ENCODE measurements at regions not wholly inside any gene's neighbourhood (a gene's known extent, or its start where the extent isn't known, plus 50 kb on each side); places are given as distances from the start of the nearest gene placed in this dataset.
A peak's percentile ranks its signal among the peaks of the same experiment; 100 is the strongest.

DNA sequence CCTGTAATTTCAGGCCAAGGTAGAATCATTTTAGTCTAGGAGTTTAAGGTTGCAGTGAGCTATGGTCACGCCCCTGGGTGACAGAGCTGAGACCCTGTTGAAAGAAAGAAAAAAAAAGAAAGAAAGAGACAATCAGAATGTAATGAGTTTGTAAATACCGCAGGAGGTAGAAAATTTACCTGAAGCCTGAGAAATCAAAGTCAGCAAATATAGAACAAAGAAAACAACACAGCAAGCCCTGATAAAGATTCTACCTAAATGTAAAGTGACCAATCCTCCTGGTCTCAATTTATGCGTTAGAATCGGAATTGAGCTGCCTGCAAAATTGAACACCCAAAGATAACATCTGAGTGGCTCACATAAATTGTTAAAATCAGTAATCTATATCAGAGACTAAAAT lies 146.5 kb upstream of the ZNF184 start:
- H3K9me3 ChIP-seq (ENCODE audit: low read length) = no peaks in the 10 kb centered on the region
- no peaks in the 10 kb centered on the region for H3K9me2 ChIP-seq (replicated peaks; ENCODE audit: low read length)
- ChIA-PET POLR2A (ENCODE audit: unreplicated experiment) (no interaction called here), CTCF (no interaction called here)
- ATAC-seq (no peak), DNase-seq (no peak)
- no peak overlapping the region for H3K9ac ChIP-seq (ENCODE audit: low read length)
- no peak overlapping the region for H3K4me3 ChIP-seq (ENCODE audit: low read length)
- no peak overlapping the region for H3K4me2 ChIP-seq (ENCODE audit: low read length)
- intact Hi-C loops (cut with micrococcal nuclease) = loop anchor here (5.0 kb wide), 2 partner anchors 53 to 133 kb away; no protein-coding TSS in a partner anchor
- no peaks in the 10 kb centered on the region for H4K20me1 ChIP-seq (ENCODE audit: low read length)
- TF ChIP-seq EZH2phosphoT487 (IDR thresholded peaks at IDR 0.05; ENCODE audit: borderline replicate concordance, low read length) (no peak), EZH2 (IDR thresholded peaks at IDR 0.05; ENCODE audit: low read length, unreplicated experiment) (no peak)
- TF ChIP-seq, protein P1, sequence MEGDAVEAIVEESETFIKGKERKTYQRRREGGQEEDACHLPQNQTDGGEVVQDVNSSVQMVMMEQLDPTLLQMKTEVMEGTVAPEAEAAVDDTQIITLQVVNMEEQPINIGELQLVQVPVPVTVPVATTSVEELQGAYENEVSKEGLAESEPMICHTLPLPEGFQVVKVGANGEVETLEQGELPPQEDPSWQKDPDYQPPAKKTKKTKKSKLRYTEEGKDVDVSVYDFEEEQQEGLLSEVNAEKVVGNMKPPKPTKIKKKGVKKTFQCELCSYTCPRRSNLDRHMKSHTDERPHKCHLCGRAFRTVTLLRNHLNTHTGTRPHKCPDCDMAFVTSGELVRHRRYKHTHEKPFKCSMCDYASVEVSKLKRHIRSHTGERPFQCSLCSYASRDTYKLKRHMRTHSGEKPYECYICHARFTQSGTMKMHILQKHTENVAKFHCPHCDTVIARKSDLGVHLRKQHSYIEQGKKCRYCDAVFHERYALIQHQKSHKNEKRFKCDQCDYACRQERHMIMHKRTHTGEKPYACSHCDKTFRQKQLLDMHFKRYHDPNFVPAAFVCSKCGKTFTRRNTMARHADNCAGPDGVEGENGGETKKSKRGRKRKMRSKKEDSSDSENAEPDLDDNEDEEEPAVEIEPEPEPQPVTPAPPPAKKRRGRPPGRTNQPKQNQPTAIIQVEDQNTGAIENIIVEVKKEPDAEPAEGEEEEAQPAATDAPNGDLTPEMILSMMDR (conservative IDR thresholded peaks at IDR 0.05; ENCODE audit: low read depth, low read length) = no peak
- no TSS peak for BruUV-seq (replicated peaks)
- no peaks in the 10 kb centered on the region for H3F3A ChIP-seq (ENCODE audit: low read length, unreplicated experiment)
- H3K27me3 ChIP-seq (ENCODE audit: low read length) = no peaks in the 10 kb centered on the region
- peaks cover 8% of the 10 kb centered on the region; the same call in 1 of the 2 replicates for H3K4me1 ChIP-seq (ENCODE audit: insufficient read depth, low read length)
- no peak overlapping the region for H3K27ac ChIP-seq (ENCODE audit: low read length)
- no peaks in the 10 kb centered on the region for H3K36me3 ChIP-seq (ENCODE audit: low read depth, low read length)
- H2AFZ ChIP-seq (ENCODE audit: low read length) = no peak overlapping the region
- H3K79me2 ChIP-seq (ENCODE audit: low read length) = no peaks in the 10 kb centered on the region

DNA sequence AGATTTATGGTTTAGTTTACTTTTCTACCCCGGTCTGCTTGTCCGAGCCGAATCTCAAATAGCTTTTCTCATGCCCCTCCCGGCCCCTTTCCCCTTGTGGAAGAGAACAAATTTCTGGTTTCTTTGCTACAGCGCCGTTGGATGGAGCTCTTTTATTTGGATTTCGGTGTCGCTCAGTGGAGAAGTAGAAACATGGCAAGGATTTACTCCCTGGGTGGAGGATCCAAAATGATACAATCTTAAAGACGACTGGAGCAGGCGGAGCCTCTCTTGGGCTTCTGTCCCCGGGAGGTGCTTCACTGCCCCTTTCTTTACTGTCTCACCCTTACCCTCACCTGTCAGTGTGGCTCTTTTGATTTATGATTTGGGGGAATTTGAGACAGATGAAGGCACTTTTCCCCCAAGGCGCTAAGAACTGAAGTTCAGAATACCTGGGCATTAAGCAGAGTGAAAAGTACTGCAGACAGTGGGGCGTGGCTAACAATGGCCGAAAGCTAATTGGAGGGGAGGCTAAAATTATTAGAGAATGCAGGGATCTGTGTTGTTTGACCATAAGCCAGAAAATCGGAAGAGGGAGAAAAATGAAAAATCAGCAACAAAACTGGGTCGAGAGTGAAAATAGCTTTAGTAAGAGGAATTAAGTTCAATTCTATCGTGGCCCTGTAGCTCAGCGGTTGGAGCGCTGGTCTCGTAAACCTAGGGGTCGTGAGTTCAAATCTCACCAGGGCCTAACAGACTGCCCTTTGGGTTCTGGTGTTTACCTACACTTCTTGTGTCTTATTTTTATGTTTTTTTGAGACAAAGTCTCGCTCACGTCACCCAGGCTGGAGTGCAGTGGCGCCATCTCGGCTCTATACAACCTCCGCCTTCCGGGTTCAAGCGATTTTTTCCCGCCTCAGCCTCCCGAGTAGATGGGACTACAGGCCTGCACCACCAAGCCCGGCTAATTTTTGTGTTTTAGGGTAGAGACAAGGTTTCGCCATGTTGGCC lies 145.1 kb upstream of the ZNF184 start:
- Histone ChIP-seq H3K4me2 (ENCODE audit: low read length) (peak overlapping the region; percentile 92), H3K36me3 (ENCODE audit: low read depth, low read length) (no peaks in the 10 kb centered on the region), H3F3A (ENCODE audit: low read length, unreplicated experiment) (no peaks in the 10 kb centered on the region), H3K4me3 (ENCODE audit: low read length) (peak overlapping the region; percentile 84), H3K9ac (ENCODE audit: low read length) (peak overlapping the region; percentile 34; the same call in 1 of the 2 replicates), H3K9me3 (ENCODE audit: low read length) (no peaks in the 10 kb centered on the region), H3K27me3 (ENCODE audit: low read length) (no peaks in the 10 kb centered on the region), H3K27ac (ENCODE audit: low read length) (no peak overlapping the region), H2AFZ (ENCODE audit: low read length) (peak overlapping the region; percentile 97), H3K9me2 (replicated peaks; ENCODE audit: low read length) (no peaks in the 10 kb centered on the region), H4K20me1 (ENCODE audit: low read length) (no peaks in the 10 kb centered on the region), H3K79me2 (ENCODE audit: low read length) (no peaks in the 10 kb centered on the region), H3K4me1 (ENCODE audit: insufficient read depth, low read length) (peaks cover 8% of the 10 kb centered on the region; the same call in 1 of the 2 replicates)
- TF ChIP-seq, protein P1 (conservative IDR thresholded peaks at IDR 0.05; ENCODE audit: low read depth, low read length) = peak; percentile 42
- TF ChIP-seq EZH2 (IDR thresholded peaks at IDR 0.05; ENCODE audit: low read length, unreplicated experiment) = no peak
- peak; percentile 91 for ATAC-seq
- DNase-seq = peak; percentile 73
- ChIA-PET CTCF (interaction anchor here (0.9 to 2.3 kb wide), 3 partner anchors 9 to 134 kb away, joined by 4 to 17 read pairs (median 5); no protein-coding TSS in a partner anchor), POLR2A (ENCODE audit: unreplicated experiment) (interaction anchor here (1.0 kb wide), 1 partner anchor 134 kb away, joined by 9 read pairs; no protein-coding TSS in a partner anchor)
- intact Hi-C loops (cut with micrococcal nuclease) = loop anchor here (2.0 to 5.0 kb wide), 3 partner anchors 54 to 134 kb away; no protein-coding TSS in a partner anchor
- no TSS peak for BruUV-seq (replicated peaks)

Data from PC-3 (cell line).